Ammon's horn (tissue), 1 donor: ENCODE measurements at regions not wholly inside any gene's neighbourhood (a gene's known extent, or its start where the extent isn't known, plus 50 kb on each side); places are given as distances from the start of the nearest gene placed in this dataset.

ENCODE experiments used
- DNase-seq: peaks from one replicate; pipeline ENCODE4 v3.0.0-alpha.2; 2016; ENCODE audit warnings: low spot score

DNA sequence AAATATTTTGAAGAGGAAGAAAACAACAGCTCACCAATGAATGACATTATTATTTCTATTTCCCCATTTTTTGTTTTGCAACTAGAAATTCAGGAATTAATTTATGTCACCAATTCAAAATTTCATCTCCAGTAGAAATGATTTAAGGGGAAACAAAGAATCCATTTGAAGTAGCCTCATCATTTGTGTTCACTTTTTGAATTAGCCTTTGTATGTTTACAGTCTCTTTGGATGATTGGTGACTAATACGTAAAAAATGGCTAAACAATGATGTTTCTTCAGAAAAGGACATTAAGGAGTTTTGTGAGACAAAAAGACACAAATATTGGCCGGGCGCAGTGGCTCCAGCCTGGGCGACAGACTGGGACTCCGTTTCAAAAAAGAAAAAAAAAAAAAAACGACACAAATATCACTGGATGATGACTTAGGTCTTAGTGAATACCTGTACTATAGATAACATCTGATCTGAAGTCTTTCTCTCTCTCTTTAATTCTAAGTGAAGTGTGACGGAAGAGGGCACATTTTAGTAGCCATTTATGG, 313.2 kb downstream of the PIK3C3 start:
- no peak for DNase-seq

- DNase-seq = no peak
Measured at GRCh38 chr18:42268798-42269197, 313.8 kb downstream of the PIK3C3 start.

GRCh38 chr18:42271647-42272414, 316.8 kb downstream of the PIK3C3 start:
- no peak for DNase-seq

DNA sequence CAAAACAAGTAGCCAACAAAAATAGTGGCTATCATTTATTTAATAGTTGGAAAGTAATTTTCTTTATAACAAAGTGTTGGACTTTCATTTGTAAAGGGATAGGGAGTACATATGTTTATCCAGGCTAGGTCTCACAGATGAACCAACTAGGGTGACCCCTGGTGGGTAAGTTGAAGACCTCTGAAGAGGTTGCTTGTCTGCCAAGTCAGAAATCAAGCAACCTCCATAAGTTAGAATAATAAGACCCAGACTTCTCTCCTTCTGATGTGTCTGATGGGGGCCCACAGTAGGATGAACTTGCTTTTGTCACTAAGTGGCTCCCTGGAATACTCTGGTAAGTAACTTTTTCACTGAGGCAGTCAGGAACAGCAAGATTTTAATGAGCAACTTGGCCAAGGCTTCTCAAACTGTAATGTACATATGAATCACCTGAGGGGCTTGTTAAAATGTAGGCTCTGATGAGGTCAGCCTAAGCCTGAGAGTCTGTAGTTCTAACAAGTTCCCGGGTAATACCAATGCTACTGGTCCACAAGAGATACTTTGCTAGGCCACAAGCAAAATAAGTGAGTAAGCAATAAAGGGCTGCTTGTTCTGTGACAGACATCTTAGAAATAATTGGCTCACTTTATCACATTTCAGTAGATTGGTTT, 319.6 kb downstream of the PIK3C3 start:
- DNase-seq = no peak

- DNase-seq = no peak
Measured at GRCh38 chr18:42275138-42275535, 320.1 kb downstream of the PIK3C3 start.

DNA sequence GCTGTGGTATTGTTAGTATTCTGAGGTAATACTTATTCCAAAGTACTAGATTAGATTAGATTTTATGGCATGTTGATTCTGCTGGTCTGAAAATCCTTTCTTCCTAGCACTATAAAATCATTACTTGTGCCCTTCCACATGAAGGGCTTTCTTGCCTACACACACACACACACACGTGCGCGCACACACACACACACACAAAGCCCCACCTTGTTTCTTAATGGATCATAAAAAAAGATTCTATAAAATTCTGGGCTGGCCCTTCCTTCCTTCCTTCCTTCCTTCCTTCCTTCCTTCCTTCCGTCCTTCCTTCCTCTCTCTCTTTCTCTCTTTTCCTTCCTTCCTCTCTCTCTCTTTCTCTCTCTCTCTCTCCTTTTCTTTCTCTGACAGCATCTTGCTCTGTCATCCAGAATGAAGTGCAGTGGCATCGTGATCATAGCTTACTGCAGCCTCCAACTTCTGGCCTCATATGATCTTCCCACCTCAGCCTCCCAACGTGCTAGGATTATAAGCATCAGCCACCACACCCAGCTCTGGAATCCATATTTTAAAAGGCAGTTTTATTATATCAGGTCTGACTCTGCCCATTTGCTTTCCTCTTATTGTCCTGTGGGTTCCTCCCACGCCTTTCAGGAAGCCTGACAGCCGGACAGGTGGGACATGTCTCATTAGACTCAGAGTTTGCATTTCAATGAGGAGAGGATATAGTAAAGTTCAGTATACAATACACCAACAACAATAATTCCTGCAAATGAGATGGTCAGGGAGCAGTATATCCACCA, 321.1 kb downstream of the PIK3C3 start:
- DNase-seq = no peak

GRCh38 chr18:42281124-42281523, 326.1 kb downstream of the PIK3C3 start:
- DNase-seq = no peak

GRCh38 chr18:42281851-42282250, 326.8 kb downstream of the PIK3C3 start:
- DNase-seq = no peak

DNA sequence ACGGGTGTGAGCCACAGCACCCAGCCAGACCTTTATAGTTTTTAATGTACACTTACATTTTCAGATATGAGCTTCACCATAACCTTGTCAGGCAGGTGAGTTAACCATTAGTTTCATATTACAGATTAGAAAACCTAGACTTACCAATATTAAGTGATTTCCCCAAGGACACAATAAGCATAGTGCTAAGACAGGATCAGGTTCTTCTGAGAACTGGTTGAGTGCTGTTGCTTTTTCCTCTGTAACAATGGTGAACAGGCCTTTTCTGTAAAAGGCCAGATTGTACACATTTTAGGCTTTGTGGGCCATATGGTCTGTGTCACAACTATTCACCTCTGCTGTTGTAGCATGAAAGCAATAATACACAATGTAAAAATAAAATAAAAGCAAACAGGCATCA, 332.0 kb downstream of the PIK3C3 start:
- no peak for DNase-seq

- no peak for DNase-seq
Measured at GRCh38 chr18:42288129-42288528, 333.1 kb downstream of the PIK3C3 start.

DNA sequence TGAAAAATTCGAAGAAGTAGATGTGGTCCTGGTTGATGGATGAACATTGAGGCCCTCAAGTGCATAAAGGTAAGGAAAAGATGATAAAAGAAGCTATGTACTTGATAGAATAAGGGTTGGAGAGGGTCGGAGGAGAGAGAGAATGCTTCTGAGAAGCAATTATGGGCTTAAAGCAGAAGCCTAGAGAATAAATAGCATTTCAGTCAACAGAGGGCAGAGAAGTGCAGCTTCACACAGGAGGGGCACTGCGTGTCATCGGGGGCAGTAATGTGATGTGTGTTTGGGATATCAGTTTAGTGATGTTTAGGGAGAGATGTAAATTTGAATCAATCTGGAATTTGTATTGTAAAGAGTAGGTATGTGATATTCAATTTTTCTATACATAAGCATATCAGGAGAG, 334.5 kb downstream of the PIK3C3 start:
- no peak for DNase-seq

DNA sequence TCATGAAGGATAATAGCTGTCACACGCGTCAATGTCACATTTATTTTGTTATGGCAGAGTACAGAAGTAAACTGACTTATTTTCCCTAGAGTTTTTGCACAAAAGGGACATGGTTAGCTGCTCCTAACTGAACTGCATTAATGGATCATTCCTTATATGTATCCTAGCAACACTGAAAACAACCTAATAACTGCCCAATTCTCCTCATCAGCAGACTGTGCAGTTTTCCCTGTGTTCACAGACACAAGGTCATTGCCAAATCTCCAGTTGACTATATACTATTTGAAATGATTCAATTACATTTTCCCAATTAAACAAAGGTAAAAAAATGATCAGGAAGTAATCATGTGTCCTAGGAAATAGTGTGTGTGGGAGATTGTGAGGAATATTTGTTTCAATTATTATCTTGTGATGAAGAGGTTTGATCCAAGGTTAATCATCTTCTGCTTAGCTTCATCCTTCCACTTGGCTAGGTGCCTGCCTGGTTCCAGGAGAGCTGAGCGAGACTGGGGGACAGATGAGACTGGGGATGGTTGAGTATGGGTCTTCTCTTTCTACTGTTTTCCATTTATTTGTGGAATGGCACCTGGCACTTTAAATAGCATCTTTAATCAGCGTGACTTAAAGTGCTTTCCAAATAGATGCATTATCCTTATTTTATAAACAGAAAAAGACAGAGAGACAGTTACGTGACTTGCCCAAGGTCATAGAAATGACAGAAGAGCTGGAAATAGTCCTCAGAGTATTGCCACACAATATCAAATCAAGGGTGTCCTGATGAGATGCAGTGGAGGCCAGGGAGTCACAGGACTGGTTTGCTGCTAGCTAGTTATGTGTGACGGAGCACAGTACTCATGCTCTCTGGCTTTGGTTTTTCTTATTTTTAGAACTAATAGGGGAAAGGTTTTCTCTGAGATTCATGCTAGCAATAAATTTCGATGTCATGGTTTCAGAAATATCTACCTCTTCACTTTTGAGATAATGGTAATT, 335.6 kb downstream of the PIK3C3 start:
- no peak for DNase-seq

GRCh38 chr18:42292654-42293053, 337.6 kb downstream of the PIK3C3 start:
- DNase-seq = no peak

- no peak for DNase-seq
Measured at GRCh38 chr18:42296192-42296591, 341.2 kb downstream of the PIK3C3 start.

GRCh38 chr18:42296723-42297122, 341.7 kb downstream of the PIK3C3 start:
- no peak for DNase-seq

- peak; percentile 93 for DNase-seq
Measured at GRCh38 chr18:42298759-42299675, 344.0 kb downstream of the PIK3C3 start.

- DNase-seq = no peak
Measured at GRCh38 chr18:42305869-42306593, 351.0 kb downstream of the PIK3C3 start.

- DNase-seq = no peak
Measured at GRCh38 chr18:42306594-42306980, 351.6 kb downstream of the PIK3C3 start.

DNA sequence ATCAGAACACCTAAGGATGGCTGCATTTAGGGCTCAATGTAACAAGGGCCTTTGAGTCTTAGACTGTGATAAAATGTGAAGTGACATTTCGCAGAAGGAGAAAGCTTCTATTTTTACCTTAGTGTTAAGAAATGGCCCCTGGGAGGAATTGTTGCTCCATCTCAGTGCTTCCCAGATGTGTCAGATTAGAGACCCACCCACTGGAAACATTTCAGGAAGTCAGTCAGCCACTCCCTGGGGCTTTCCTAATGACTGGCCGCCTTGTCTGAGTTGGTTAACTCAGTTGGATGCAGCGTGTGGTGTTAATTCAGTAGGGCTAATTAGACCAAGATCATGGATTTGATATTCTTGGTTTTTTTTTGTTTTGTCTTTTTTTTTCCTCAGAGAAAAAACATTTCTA, 355.9 kb downstream of the PIK3C3 start:
- DNase-seq = no peak

- DNase-seq = no peak
Measured at GRCh38 chr18:42326752-42327151, 371.7 kb downstream of the PIK3C3 start.
